HG03159 (cell line): ENCODE measurements at regions not wholly inside any gene's neighbourhood (a gene's known extent, or its start where the extent isn't known, plus 50 kb on each side); places are given as distances from the start of the nearest gene placed in this dataset.

ENCODE experiments used
- ATAC-seq: cut with Tn5 transposase; IDR thresholded peaks from one replicate; pipeline ENCODE4 v1.9.1; 2021; ENCODE audit warnings: mild to moderate bottlenecking, moderate library complexity; ENCODE audit not compliant: unreplicated experiment

DNA sequence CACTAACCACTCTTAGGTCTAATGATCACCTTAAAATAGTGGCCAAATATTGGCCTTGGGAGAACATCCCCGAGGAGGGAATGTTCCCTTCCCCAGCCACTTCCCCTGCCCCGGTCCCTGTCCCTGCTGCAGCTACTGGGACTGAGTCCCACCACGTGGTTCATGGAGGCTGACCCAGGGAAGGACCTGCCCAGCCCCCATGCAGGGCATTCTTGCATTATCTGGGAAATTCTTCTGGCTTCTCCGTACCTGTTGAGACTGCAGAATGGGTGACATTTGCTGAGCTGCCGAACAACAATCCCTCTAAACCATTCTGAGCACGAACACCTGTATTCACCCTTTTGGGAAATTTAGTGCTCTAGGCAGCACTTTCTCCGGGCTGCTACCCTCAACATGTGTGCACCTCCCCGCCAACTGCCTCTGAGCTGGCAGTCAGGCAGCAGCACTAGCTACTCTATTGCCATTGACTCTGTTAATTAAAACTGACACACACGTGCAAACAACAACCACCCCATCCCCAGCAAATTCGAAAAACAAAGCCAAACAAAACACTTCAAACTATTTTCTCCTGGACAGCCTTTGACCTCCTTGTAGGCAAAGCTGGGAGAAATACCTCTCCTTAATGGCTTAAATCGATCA lies 567.4 kb upstream of the MKI67 start:
- no peak for ATAC-seq

DNA sequence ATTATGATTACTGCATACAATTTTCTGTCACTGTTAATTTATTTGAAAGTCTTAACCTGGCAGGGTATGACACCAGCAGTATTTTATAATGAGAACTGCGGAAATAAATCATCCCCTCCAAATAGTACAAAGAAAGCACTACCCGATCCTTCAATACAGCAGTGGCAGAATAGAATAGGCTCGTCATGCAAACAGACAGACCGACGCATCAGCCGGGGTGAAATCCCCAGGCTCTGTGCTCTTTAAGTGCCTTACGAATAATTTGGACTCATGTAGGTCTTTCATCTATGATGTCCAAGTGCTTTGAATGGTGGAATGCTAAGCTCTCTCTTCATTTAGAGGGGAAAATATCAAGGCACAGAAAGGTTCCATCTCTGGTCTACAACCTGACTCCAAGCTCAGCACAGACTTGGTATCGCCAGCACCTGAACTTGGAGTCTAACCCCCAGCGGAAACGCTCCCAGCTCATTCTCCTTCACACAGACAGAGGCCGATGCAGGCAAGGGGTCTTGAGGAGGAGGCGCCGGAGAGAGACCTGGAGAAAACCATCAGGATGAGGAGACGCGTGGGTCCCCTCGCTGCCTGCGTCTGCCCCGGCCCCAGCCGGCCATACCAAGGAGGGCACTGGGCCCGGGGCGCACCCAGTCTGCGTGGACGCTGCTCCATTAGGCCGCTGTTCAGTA lies 568.1 kb upstream of the MKI67 start:
- ATAC-seq: no peak

DNA sequence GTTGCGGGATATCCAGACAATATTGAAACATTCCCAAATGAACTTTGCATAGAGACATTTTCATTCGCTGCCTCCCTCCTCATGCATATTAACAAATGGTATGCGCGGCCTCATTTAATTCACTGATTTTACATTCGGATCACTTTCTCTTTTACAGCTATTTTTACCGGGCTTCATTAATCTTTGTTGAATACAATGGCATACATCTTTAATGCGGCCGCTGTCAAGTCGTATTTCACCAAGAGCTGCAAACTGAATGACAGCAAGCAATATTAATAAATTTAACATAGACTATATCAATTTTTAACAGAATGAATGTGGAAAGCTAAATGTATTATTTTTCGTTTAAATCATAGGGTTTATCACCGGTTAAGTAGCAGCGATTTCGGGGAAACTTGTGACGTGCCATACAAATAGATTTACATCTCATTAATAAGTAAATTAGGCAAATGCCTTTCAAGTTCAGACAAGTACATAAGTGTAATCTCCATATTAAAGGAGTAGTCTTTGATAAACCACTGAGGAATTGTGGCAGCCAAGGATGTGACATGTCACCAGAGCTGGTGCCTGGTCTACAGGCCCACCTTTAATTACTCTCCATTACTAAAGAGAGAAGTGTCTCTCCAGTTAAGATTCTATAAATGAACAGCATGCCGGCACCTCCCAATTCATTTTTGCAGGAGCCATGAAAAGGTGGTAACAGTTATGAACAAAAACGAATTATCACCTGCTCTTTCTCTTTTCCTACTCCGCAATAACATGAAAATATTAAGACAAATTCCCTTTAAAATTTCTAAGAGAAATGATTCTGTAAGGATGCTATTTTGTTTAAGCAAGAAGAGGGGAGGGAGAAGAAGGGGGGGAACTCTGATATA lies 568.9 kb upstream of the MKI67 start:
- ATAC-seq: no peak

DNA sequence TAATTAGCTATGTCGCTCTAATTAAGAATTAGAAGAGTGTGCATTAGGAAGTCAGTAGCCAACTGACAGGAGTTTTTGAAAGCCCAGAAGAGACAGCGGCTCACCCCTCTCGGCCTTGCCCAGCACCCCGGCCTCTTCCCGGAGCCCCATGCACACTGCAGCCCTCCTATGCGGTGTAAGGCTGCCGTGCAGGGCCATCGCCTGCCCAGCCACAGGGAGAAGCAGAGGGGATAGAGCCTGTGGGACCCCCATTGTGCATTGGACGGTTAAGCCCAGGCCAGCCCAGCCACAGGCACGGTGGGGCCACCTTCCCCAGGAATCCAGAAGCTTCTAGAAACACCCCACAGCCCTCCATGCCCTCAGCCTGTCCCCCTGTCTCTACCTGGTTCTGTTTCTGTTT lies 569.7 kb upstream of the MKI67 start:
- no peak for ATAC-seq

DNA sequence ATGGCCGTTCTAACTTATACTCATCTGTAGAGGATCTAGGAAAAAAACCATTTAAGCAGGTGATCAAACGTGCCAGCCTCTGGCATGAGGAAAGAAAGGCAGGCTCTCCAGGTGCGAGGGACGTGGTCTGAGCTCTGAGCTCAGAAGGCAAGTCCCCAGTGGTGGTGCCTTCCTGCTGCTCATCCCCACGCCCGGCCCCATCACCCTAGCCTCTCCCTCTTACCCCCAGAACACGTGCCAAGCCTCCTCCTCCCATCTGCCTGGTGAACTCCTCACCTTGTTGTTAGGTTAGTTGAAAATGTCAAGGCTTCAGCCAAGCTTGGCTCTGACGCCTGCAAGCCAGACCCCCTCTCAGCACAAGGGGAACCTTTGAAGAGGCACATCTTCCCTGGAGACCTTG lies 571.2 kb upstream of the MKI67 start:
- ATAC-seq: no peak

DNA sequence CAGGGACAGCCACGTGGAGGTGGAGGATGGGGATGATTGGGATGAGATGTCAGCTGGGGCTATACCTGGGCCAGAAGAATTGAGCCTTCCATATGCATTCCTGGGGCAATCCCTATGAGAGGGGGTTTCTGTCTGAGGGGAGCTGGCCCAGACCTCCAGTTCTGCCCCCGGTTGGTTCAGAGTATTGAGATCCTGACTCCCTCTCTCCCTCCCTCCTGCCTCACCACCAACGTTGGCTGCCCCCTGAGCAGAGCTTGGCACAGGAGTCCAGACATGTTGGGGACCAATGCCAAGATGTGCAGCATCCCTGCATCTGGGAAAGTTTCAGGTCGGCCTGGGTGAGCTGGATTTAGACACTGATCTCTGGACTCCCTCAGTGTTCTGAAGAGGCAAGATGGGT lies 575.2 kb upstream of the MKI67 start:
- no peak for ATAC-seq

DNA sequence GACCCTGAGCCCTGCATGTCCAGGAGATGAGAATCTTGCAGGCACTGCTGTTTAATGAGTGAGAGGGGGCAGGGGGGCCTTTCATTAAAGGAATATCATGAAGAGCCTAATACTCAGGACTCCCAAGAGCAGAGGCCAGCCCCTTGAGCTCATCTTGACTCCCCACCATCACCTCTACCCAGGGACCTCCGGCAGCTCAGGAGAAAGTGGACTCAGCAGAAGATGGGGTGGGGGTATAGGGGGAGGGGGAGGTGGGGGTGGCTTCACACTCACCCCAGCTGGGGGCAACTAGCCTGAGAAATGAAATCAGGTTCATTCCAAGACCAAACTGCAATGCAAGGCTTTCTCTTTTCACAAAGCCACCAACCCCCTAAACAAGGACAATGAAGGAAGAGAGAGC lies 575.6 kb upstream of the MKI67 start:
- ATAC-seq: no peak

DNA sequence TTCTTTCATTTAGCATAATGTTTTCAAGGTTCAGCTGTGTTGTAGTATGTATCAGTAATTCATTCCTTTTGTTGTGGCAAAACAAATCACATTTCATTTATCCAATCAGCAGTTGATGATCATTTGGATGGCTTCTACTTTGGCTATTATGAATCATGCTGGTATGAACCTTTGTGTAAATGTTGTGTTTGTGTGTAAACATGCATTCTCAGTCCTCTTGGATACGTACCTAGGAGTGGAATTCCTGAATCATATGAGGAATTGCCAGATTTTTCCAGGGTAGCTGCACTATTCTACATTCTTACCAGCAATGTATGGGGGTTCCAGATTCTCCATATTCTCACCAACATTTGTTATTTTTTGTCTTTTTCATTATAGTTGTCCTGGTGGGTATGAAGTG lies 578.5 kb upstream of the MKI67 start:
- no peak for ATAC-seq

DNA sequence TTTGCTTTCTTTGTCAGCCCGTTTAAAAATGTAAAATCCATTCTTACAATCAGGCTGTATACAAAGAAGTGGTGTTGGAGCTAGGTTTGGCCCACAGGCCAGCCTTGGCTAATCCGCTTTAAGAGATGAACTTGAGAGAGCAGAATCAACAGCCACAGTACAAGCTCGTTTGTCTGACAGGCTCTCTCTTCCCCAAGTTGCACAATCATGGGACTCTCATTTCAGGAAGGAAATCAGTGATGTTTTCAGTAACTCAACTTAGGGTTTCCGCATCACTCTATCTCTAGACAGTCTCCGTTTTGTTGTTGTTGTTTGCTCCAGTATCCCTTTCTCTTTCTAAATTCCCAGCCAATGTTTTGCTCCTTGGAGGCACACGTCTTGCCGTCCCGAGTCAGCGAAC lies 582.0 kb upstream of the MKI67 start:
- ATAC-seq: no peak

DNA sequence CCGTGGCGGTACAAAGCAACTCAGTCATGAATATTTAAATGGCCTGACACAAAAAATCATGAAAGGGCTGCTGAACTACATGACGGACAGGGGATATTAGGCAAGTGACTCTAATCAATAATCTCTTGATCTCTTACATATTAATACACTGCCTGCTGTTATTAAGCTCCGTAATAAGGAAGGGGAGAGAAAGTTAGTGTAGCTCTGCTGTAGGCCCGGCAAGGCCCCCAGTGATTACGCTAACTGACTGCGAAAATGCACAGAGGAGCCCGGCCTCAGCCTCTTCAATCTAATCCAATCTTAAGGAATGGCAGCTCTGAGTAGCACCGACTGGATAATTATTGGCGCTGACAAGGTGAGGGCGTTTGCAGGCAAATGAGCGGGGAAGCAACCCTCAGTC lies 583.5 kb upstream of the MKI67 start:
- ATAC-seq: no peak

DNA sequence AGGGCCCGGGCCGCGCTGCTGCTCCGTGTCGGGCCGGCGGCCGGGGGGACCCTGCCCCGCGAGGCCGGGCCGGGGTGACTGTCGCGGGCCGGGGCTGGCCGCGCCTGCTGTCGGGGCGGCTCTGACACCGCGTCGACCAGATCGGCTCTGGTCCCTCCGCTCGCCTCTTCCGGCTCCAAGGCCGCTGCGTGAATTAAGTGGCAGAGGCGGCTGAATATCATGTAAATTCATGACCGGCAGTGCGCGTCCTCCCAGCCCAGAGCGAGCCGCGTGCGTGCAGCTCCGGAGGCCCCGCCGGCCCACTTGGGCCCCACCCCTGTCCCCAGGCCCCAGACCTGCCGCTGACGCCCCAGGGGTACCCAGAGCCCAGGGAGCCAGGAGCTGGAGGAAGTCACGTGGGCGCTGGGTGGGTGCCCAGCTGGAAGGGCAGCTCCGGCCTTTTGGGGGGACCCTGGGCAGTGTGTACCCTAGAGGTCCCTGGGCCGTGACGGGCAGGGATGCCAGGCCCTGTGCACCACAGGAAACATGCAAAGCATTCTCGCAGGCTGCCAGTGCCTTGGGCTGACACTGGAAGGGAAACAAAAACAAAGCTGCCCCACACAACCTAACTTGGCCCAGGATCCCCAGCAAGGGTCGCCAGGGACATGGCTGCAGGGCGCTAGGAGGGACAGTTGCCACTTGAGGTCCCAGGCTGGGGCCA lies 584.0 kb upstream of the MKI67 start:
- ATAC-seq: no peak

DNA sequence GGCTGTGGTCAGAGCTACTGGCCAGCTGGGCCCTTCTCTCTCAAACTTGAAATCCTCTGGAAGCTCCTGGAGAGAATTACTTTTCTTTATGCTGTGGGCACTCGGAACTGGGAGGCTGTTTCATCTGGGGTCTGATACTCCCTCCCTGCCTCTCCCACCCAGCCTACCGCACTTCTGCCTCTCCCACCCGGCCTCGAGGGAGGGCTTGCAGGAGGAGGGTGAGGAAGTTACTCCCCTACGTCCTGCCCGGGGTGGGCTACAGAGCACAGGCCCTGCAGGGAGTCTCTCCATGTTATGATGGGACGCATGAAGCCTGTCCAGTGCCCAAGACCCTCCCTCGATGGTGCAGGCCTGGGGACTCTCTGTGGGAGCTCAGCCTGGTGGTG lies 584.6 kb upstream of the MKI67 start:
- ATAC-seq: no peak

DNA sequence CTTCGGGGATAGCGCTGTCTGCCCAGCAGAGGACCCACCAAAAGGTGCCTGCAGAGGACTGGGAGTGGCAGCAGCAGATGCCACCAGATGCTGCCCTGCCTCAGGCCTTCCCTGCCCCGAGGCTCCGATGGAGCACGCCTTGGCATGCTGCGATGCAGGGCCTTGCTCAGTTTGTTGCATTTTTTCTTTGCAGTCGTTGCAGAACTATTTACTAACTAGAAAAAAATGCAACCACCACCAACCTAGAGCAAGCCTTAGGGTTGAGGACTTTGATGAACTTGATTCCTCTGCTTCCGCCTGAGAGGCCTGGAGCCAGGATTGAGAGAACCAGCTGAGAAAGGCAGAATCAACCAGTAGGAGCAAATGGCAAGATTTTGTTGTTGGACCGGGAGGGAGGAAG lies 585.6 kb upstream of the MKI67 start:
- ATAC-seq: no peak

DNA sequence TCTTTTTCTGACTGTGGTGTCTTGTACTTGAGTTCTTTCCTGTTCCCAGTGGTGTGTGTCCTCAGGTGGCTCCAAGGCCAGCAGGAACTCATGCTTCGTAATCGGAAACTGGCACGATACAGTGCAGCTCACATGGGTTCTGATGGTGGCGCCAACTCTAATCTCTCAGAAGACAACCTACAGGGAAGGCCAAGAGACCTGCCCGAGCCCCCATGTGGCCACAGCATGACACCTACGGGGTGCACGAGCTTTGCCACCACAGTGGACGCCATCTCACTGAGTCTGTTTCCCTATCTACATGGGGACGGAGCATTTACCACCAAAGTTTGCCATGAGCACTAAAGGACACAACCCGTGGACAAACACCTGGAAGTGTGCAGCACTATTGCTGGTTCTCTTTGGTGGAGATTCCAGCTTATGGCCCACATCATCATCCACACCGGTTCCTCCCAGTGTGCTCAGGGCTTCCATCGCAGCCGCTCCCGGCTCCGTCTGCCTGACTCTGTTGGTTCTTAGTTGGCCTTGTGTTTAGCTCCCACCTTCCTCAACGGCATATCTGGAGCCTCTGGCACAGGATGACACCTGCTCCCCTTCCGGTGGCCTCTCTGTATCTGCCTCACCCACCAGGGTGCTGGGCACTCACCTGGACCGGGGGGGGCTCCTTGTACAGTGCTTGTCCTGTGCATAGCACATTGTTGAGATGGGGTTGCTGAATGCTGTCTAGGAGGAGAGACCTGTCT lies 586.6 kb upstream of the MKI67 start:
- no peak for ATAC-seq

DNA sequence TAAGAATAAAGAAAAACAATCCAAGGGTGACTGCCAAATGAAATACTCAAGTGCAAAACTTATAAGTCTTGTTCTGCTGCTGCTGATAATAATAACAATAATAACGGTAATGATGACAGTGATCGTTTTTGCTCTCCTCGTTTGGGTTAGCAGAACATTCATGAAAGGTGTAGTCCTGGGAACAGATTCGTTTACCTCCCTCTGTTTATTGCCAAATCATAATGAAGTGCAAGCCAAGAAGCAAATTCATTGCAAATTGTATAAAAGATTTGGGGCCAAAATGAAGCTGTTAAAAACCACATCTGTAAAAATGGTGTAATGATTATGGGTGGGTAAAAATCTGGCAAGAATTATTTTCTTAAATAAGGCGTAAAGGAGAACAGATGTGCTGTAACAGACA lies 587.2 kb upstream of the MKI67 start:
- no peak for ATAC-seq

DNA sequence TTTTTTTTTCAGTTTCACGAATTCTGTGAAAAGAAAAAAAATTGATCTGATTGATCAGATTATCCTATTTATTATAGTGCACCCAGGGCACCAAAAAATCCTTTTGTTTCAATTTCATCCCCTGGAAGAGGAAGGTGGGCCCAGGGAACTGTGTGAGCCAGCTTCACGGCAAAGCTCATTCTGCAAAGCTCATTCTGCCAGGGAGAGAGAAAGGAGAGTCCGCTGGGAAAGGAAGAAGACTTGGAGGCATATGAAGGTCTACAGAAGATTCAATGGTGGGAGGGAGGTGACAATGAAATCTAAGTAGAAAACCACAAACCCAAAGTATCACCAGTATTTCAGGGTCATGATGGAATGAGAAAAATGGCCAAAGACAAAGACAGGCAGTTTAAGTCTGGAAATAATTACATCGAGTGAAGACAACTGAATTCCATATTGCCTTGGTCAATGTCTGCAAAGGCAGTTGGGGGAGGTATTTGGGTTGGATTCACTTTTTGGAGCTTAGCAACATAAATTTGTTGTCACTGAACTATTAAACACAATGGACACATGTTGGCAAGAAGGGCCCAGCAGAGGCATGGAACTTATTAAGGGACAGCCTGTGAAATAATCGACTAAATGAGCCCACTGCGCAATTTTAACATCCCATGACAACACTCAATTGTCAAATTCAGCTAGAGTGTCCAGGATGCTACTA lies 587.8 kb upstream of the MKI67 start:
- ATAC-seq: no peak

DNA sequence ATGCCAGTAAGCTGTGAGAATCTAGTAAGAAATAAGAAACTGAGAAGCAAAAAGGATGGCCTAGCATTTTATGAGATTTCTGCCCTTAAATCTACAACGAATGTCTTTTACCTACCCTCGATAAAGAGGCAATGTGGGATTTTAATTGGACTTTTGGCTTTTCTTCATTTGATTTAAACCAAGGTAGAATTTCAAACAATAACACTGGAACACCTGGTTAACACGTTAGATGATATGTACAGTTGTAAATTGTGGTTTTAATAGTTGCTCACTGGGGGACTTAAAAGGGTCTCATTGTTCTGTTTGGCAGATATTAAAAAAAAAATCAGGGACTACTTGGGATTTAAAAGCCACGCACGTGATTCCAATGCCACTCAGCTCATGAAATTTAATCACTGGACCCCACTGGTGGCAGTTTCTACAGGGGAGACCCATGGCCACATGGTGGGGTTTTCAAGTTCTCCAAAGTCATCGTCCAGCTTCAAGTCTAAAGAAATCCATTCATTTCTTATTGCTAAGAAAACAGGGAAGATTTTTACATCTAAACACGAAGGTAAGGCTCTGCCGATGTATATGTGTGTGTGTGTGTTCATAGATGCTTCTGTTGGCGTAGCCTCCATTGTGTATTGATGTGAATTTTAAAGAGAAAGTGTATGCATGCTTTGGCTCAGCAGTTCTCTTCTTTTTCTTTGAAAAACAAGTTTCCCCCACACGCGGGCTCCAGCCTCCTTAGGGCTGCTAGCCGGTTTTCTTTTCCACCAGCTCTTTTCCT lies 588.6 kb upstream of the MKI67 start:
- ATAC-seq: no peak

DNA sequence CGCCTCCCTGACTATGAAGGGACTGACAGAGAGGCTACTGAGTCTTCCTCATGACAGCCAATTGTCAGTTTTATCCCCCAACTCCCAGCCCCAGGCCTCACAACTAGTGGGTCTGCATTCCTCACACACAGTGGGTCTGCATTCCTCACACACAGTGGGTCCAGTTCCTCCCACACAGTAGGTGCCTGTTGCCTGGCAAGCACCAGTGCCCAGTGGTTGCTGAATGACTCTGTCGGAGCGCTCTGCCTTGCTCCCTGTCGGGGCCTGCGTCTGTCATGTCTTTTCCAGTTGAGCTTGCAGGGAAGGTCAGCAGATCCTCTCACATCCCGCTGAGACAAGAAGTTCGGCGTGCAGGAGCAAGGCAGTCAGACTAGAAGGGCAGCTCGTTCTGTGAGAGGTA lies 590.0 kb upstream of the MKI67 start:
- ATAC-seq: no peak

DNA sequence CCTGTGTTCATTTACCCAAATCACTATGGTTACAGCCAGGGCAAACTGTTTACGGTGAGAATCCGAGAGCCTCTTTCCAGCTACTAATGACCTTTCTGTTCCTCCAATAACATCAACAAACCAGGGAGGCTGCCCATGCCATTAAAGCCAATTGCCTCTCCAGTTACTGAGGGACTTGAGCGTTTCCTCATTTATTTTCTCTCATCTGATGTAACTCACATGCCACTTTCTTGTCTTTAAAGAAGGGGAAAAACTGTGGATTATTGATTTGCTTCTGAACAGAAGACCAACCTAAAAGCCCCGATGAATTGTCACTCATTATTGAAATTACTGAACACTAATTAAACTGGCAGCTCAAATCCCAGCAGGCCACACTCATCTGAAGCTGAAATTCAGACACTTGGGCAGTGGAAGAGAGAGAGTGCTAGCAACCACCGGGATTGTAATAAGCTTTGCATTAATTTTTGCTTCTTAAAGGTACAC lies 595.8 kb upstream of the MKI67 start:
- no peak for ATAC-seq
